HG02588 (cell line): ENCODE measurements at regions not wholly inside any gene's neighbourhood (a gene's known extent, or its start where the extent isn't known, plus 50 kb on each side); places are given as distances from the start of the nearest gene placed in this dataset.

ENCODE experiments used
- ATAC-seq: cut with Tn5 transposase; IDR thresholded peaks from one replicate; pipeline ENCODE4 v1.9.1; 2021; ENCODE audit warnings: mild to moderate bottlenecking, moderate library complexity; ENCODE audit not compliant: unreplicated experiment

GRCh38 chr4:10949039-10949733 lies 264.6 kb upstream of the CLNK start:
- ATAC-seq, result no peak

GRCh38 chr4:10947898-10948297 lies 263.3 kb upstream of the CLNK start:
- ATAC-seq, result no peak

- ATAC-seq, result no peak
Observed at GRCh38 chr4:10944321-10944720, 259.8 kb upstream of the CLNK start.

GRCh38 chr4:10942156-10942555 lies 257.6 kb upstream of the CLNK start:
- no peak for ATAC-seq

DNA sequence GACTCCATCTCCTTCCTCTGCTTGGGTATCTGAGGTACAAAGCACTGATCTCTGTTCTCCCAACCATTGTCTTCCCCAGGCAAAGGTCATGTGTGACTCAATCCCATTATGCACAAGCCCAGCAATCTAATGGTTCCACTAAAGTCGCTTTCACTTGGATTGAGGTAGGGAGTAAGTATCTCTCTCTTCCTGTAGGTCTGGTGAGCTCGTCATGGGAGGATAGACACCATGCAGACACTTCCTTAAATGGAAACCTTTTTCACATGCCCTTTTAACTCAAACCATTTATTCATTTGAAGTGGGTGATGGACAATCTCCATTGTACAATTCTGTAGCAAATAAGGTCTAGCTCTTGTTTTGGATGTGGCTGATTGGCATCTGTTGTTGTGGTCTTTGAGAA lies 245.2 kb upstream of the CLNK start:
- ATAC-seq, result no peak

GRCh38 chr4:10925996-10926395 lies 241.4 kb upstream of the CLNK start:
- no peak for ATAC-seq

- ATAC-seq, result no peak
Observed at GRCh38 chr4:10924274-10924673, 239.7 kb upstream of the CLNK start.

DNA sequence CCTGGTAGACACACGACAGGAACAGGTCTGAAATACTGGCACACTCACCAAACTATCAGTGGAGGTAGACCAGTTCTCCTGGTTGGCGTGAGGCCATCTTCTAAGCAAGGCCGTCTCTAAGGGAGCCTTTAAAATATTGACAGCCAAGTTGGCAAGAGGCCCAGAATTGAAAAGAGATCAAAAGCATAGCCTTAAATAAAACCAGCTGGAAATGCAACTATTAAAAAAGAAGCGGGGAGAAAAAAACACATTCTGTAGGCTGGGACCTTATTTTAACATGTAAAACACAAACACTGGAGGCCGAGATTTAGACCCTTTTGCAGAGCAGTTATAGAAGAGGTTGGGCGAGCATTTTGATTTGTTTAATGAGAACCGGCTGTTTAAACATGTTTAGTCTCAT lies 233.0 kb upstream of the CLNK start:
- ATAC-seq, result no peak

GRCh38 chr4:10898072-10898471 lies 213.5 kb upstream of the CLNK start:
- ATAC-seq, result no peak

GRCh38 chr4:10897076-10897475 lies 212.5 kb upstream of the CLNK start:
- ATAC-seq, result no peak

- peak; percentile 49 for ATAC-seq
Observed at GRCh38 chr4:10893395-10893794, 208.8 kb upstream of the CLNK start.

DNA sequence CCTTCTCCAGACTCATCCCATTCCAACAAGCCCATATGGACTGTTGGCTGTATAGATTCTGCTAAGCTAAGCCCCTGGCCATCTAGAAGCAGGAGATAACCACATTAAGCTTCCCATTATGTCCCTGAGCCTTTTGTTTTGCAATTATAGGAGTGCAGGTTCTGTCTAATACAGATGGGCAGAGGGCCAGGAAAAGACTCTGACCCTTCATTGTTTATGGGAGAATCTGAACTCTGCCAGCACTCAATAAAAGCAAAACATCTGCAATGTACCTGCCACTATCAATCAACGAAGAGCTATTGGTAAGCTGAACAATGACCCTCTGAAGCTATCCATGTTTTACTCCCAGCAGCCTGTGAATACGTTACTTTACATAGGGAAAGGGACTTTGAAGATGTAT lies 207.3 kb upstream of the CLNK start:
- no peak for ATAC-seq

- no peak for ATAC-seq
Observed at GRCh38 chr4:10889819-10890218, 205.3 kb upstream of the CLNK start.

- no peak for ATAC-seq
Observed at GRCh38 chr4:10879411-10880110, 195.0 kb upstream of the CLNK start.

DNA sequence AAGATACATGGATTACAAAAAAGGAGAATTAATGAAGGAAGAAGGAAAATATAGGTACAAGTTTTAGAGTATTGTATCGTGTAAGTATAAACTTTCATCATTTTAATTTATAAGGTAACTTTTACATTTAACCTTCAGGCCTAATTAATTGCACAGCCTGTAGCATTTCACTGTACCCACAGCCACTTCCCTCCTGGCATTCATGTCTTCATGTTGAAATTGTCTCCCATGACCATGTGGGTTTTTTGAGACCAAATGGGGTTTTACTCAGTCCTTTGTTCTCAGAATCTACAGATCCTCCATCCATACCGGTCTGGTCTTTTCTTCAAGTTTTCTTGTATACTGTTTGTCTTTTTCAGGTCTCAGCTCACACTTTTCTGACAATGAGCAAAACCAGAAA lies 194.3 kb upstream of the CLNK start:
- ATAC-seq, result no peak

DNA sequence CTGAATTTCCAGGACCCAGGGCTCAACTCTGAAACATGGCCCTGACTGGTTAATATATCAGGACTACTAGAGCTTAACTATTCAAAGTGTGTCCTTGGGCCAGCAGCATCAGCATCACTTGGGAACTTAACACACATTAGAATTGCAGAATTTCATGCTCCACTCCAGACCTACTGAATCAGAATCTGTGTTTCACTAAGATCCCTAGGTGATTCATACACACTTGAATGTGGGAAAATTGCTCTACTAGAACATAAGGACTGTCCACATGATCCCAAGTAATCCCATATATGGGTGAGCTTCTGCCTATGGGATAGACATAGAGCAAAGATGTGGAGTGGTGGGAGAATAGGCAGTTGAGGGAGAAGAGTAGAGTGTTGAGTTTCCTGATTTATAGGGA lies 192.5 kb upstream of the CLNK start:
- ATAC-seq, result no peak

DNA sequence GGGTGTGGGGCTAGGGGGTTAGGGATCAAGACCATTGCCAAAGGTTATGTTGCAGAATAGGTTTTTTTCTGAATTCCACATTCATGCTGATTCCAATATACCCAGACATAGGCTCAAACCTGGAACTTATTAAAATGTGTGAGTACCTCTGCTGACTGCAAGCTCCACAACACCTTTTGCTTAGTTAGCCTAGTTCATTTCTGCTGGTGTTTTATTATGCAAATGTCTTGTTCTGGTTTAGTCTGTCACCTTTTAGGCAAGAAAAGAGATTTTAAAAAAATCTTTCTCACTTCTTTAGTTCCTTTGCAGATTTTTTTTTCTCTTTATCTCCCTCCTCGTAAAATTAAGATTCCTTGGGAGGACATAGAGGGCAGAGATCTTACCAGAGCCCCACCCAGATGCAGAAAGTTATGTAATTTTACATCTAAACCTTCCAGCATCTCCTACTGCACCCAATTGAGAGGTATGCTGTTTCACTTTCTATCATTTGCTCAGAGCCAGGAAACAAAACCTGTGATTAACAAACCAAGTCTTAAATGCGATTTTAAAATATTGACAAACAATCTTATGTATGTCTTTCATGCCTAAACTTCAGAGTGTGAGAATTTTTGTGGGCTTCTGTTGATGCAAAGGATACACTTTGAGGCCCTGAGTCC lies 190.7 kb upstream of the CLNK start:
- no peak for ATAC-seq

- ATAC-seq, result no peak
Observed at GRCh38 chr4:10873809-10874208, 189.2 kb upstream of the CLNK start.

- ATAC-seq, result no peak
Observed at GRCh38 chr4:10872833-10873517, 188.4 kb upstream of the CLNK start.

GRCh38 chr4:10866666-10867065 lies 182.1 kb upstream of the CLNK start:
- ATAC-seq, result no peak

GRCh38 chr4:10861036-10861435 lies 176.5 kb upstream of the CLNK start:
- no peak for ATAC-seq
